Dedifferentiated amniotic fluid mesenchymal stem cell (primary cell): ENCODE measurements at regions not wholly inside any gene's neighbourhood (a gene's known extent, or its start where the extent isn't known, plus 50 kb on each side); places are given as distances from the start of the nearest gene placed in this dataset.

ENCODE experiments used
- DNase-seq: peaks from one replicate; pipeline ENCODE4 v3.0.0-alpha.2; 2016; ENCODE audit errors: extremely low spot score

DNA sequence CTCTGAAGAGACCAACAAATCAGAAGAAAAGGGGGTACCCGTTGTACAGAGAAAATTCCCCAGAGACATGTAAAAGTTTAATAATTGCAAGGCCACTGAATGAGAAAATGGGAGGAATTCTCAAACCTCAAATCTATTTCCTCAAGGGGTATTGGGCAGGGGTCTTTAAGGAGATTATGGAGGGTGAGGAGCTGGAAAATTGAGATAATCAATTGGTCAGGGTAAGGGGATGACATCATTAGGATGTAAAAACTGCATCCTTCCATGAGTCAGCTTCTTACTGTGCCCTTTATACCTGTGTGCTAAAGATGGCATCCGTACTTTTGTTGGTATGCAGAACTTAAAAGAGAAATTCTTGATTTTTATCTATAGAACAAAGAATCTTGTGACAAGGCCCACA, 641.5 kb downstream of the LRFN5 start:
- no peak for DNase-seq

DNA sequence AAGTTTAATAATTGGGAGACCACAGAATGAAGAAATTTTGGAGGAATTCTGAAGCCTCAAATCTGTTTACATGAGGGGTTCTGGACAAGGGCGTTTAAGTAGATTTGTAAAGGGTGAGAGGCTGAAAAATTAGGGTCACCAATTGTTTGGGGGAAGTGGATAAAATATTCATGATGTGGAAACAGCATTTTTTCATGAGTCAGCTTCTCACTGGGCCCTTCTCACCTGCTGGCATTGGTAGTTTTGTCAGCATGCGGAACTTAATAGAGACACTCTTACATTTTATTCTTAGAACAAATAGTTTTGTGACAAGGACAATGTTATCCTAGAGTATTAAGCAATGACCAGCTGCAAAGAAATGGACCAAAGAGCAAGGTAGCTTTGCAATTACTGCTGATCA, 634.4 kb downstream of the LRFN5 start:
- DNase-seq = no peak

DNA sequence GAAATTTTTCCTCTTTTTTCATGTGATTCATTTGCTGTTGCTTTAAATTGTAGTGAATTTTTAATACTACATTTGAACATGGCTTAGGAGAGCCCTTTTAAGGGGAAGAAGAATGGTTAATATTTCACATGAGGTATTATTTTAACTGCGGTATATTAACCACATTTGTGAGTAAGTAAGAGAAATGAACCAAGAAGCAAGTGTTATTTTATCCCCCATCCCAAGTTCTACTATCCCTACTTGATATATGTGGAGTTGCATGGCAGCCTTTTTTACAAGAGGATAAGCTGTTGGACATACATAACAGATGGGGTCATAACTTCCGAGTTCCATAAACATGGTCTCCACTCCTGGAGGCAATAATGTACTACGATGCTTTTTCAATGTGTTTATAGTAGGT, 623.3 kb downstream of the LRFN5 start:
- DNase-seq = no peak

DNA sequence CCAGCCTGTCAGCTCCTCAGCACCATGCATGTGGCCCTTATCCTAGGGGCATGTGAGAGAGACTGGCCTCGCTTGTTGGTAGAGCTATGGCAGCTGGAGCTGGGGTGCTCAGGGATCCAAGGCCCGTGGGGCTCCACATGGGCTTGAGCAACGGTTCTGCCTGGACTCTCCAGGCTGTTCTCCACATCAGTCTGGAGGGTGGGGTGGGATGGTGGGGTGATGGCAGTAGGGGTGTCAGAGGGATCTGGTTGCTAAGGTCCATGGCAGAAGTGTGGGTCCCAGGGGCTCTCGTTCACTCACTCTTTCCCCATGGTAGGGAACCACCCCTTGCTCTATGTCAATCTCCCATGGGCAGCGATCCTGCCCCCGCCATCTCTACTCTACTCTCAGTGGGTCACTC, 622.6 kb downstream of the LRFN5 start:
- DNase-seq = no peak

DNA sequence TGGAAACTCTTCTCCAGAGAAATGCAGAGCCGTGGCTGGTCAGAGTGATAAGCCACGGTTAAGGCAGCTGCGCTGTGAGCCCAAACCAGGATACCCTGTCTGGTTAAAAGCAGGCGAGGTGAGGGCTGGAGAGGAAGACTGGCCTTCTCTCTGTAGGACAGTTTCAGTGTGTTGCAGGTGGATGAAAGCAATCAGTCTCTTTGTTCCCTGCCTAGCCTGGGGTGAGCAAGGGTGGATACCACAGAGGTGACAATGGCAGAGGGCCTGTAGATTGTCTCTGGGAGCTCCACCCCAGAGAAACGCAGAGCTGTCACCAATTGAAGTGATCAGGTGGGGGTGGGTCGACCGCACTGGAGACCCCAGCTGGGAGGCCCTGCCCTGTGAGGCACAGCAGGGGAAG, 621.9 kb downstream of the LRFN5 start:
- DNase-seq = no peak

DNA sequence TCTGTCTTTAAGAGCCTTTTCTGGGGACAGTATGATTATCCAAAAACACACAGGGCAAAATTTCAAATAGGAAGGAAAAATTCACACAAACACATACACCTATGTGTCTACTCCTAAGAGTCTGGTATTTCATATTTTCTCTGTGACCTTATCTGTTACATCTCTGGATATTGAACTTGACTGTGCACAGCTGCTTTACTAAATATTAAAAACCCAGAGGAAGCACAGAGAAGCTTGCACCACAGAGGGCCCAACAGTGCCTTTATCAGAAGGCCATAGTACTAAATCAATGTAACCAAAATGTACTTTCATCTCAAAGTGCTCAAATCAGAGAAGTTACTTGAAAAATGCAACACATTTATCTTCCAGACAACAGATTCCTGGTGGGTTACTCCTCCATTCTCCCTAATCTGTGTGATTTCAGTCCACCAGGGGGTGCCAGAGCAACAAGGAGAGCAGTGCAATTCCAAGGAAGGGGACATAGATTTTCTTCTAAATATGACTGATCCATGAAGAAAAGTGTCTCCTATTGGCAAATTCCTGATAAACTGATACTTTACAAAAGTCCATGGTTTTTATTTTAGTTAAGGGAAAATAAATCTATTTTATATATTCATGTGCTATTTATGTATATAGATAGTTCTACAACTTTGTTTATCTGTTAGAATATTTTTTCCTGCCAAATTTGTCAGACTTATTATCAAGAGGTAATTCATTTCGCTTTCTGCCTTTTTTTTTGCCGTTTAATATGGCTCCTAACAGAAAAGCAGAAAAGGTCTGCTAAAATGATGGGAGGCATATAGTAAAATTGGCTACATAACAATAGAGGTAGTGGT, 617.6 kb downstream of the LRFN5 start:
- DNase-seq = peak; percentile 75

DNA sequence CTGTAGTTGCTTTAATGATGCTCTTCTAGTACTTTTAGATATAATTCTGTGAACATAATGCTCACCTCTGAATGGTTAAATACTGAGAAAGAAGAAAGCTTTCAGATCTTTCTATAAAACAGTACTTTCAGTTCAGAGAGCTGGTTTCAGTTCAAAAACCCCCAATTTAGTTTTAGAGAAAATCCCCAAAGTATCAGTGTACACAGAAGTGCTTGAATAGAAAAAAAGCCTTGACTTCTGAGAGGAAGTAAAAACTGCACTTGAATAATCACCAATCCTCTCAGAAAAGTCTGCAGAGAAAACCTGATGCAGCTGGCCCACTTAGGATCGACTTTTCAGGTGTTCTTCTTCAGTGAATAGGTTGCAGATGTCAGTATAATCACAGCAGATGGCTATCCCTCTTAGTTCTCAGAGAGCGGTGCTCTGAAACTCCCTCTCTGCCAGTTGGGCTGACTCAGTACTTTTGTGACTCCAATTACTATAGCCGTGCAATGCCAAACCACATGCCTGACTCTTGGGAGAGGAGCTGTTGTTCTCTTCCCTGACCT, 616.3 kb downstream of the LRFN5 start:
- peak; percentile 60 for DNase-seq

DNA sequence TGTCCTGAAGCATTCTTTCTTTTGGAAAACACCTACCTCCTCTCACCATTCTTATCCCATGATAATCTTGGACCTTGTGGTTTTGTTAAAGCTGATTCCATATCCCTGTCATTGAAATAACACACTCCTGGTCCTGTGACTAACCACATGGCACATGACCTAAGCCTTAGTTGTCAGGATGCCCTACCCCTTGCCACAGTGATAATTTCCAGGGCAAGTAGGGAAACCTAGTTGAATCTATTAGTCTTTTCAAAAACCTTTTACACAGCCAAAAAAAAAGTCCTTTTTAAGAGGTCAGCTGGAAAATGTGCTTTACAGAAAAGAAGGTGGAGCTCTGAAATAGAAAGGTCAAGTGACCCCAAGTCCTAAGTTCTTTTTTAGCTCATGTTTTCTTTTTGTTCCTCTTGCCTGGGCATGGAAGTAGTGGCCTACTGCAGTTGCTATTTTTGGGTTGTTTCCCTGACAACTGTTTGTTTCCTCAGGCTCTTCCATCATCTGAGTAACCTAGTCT, 608.4 kb downstream of the LRFN5 start:
- peak; percentile 44 for DNase-seq

DNA sequence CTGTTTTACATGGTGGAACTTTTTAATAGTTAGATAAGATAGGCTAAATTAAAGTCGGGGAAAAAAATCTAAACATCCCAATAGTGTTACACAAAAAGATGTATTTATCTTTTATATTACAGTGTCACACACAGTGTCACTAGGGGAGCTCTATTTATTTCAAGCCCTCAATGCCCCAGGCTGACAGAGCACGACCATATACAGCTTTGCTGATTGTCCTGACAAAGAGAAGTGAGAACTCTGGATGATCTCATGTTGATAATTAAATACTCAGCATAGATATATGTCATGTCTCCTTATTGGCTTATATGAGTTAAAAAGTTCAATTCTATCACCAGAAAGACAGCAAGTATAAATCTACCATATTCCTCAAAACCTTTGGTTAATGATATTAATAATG, 594.3 kb downstream of the LRFN5 start:
- DNase-seq = no peak

DNA sequence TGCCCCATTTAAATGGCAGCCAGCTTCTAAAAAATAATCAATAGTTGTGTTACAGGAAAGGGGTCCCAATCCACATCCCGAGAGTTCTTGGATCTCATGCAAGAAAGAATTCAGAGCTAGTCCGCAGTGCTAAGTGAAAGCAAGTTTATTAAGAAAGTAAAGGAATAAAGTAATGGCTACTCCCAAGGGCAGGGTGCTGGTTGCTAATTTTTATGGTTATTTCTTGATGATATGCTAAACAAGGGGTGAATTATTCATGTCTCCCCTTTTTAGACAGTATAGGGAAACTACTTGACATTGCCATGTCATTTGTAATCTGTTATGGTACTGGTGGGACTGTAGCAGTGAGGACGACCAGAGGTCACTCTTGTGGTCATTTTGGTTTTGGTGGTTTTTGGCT, 591.3 kb downstream of the LRFN5 start:
- no peak for DNase-seq

DNA sequence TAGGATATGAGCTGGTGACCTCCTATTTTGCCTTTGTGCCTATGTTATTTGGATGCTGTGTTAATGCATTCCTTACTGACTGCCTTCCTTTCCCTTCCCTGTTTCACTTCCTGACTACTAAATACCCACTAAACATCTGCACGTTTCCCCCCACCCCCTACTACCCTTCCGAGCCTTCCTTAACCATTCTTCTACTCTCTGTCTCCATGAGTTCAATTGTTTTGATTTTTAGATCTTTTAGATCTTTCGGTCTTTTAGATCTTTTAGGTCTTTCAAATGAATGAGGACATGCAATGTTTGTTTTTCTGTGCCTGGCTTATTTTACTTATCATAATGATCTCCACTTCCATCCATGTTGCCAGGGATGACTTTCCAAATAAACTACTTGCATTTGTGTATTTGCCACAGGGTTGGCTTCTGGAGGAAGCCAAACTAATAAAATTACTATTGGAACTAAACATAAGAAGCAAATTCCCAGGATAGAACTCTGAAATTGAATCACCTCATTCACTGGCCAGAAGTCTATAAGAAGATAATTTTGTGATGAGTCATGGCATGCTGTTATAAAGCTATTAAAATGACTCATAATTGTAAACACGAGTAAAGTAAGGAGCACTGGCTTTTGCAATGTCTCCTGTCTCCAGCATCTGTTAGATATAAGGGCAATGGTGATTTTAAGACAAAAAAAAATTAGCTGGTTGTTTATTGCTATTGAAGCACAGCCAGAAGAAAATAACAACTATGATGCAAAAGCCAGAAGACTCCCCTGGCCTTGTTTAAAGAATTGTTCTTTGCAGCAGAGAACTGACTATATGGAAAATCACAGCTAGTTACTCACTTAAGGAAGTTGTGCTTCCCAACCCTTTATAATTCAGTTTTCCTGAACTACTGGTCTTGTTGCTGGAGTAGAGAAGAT, 586.3 kb downstream of the LRFN5 start:
- DNase-seq = peak; percentile 95

DNA sequence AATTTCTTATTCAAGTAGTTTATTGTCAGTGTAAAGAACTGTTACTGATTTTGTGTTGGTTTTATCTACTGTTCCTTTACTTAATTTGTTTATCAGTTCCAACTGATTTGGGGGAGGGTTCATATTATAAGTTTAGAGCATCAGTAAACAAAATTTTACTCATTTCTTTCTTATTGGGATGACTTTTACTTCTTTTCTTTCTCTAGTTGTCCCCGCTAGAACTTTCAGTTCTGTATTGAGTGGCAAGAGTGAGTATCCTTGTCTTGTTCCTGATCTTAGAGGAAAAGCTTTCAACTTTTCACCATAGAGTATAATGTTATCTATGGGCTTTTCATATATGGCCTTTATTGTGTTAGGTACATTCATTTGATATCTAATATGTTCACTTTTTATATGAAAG, 584.1 kb downstream of the LRFN5 start:
- no peak for DNase-seq

DNA sequence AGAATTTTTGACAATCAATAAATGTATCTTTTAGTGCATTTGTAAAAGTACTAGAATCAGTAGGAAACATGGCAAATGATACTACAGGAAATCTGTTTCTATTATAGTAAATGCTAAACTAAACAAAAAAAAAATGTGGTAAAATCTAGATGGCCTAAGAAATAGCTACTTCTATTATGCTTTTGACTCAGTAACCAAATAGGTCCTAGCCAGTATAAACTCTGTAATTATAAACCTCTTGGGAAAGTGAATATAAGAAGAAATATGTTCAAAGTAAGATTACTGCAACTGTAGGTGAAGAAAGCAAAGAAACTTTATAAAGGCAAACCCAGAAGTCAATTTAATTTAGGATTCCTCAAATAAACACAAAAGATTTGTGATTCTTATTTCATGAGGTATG, 581.2 kb downstream of the LRFN5 start:
- DNase-seq = no peak

DNA sequence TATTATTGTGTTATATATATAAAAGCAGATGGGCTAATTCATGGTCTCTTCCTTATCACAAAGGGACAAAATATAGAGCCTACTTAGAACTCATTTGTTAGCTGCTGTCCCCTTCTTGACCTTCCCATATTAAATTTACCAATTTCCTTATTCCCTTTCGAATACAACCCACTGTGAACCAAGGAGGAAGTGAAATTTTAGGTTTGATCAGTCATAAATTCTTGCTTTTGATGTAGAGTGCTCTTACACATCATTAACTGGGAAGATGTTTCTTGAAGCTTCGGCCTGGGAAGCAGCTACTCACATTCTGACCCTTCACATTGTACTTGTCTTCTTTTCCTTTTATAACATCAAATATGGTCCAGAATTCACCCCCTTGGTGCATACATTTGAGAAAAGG, 579.0 kb downstream of the LRFN5 start:
- DNase-seq = no peak

DNA sequence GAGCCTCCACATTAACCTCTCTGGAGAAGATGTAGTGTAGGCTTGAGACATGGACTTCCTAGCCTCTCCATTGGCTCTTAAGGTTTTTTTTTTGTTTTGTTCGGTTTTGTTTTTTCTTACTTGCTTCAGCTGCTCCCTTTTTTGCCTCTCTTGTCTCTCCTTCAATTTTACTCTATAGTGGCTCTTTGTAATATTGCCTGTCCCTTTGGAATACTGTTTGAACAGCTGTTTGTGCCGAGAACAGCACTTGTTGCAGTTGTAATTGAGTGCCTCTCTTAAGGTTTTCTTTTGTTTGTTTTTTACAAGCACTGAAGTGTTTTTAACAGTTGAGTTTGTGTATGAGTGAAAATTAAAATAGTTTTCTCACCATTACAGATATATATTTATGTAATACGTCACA, 567.7 kb downstream of the LRFN5 start:
- no peak for DNase-seq

DNA sequence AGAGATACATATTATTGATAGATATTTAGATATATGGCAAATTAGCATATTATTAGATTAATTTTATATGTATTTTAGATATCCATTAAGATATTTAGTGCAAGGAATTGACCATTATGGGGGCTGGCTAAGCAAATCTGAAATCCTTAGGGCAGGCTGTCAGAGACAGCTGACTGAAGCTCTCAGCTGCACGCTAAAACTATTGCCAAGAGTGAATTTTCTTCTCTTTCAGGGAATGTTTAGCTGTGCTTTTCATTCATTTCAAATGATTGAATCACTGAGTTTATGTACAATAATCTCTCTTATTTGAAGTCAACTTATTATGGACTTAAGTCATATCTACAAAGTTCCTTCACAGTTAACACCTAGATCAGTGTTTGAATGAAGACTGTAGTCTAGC, 566.5 kb downstream of the LRFN5 start:
- DNase-seq = no peak

DNA sequence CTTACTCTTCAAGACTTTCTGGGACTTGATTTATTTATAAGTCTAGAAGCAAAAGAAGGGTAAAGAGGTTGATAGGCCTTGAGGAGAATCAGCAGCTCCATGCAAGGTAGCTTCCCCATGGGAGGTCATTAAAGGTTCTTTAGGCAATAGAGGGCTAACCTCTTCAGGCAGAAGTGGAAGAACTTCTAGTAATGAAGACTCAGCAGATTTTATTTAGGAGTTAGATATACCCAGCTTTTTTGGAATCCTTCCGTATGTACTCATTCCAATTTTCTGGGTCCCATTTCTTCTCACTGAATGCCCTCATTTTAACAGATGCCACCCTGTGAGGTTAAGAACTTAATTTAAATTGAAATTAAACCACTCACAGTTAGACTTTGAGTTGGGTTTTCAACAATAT, 565.6 kb downstream of the LRFN5 start:
- no peak for DNase-seq

DNA sequence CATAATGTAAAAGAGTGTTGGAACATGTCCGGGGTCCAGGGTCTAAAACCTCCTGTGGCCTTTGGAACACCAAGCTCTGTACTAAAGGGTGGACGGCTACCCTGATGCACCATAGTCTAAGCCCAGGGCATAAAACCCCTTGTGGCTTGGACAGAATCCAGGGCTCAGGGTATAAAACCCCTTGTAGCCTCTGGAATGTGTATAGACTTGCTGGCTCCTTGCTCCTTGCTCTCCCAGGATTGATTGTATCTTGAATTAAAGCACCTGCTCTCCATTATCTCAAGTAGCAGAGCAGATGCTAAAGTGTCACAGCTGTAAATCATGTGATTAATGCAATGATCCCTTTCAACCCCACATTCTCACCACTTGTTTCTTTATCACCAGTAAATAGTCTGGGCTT, 556.5 kb downstream of the LRFN5 start:
- no peak for DNase-seq

DNA sequence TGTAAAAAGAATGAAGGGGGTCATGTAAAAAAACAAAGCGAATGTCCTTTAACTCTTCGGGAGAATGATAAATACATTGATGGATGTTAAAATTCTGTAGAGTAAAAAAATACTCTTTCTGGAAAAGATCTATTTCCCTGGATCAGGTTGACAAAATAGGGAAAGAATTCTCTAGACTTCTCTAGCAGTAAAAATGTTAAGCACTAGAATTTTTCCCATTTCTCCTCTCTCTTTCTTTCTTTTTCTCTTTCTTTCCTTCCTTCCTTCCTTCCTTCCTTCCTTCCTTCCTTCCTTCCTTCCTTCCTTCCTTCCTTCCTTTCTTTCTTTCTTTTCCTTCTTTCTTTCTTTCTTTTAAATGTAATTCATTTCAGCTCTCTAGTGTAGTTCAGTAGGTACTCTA, 552.5 kb downstream of the LRFN5 start:
- DNase-seq = no peak

DNA sequence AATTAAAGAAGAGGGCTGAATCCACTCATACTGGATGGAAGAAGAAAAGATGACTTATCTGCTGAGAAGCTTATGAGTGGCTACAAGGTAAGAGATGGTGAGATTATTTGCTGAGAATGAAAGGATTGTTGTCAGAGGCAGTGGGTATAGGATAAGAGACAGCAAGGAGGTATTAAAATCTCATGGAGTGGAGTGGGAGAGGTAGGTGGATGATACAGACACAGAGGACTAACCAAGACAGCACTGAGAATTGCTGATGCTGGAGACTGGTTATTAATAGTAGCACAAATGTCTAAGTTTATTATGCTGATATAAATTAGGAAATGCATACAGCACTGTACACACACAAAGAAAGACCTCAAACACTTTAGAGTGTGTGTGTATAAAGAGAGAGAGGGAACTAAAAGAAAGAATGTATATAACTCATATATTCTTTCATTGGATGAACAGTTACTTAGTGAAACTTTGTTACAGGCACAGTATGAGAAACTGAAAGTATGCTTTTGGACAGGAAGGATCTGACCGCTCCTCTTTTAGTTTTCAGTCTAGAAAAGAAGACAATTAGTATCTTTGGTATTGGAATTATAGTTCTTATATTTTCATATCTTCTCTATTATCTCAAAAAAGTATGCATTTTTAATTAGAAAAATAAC, 543.1 kb downstream of the LRFN5 start:
- DNase-seq = no peak

DNA sequence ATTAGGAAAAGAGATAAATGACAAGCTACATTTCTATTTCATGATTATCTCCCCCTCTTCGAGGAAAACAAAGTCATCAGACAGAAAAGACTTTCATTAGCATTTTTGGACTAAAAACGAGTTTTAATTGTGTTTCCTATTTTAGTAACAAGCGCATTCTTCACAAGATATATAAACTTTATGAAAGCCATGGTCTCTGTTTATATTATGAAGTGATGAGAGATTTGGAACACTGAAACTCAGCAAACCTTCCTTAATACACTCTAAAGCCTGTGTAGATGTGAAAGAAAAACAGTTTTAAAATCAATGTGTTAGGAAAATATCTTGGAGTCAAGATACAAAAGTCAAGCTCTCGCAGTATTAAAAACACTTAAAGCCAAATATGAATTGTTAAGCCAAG, 539.1 kb downstream of the LRFN5 start:
- DNase-seq = no peak

DNA sequence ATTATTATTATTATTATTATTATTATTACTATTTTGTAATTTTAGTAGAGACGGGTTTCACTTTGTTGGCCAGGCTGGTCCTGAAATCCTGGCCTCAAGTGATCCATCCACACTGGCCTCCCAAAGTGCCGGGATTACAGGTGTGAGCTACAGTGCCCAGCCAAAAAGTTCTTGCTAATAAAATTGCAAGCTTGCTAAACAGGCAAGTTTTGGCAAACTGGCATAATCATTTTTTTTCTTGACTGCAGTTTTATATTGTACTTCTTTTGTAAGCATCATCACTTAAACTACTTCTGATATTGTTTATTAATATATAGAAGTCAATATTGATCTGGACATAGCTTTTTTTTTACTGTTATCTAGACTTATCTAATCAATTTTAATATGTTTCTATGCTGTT, 536.4 kb downstream of the LRFN5 start:
- DNase-seq = no peak
